Lung (tissue), 11 donors: ENCODE measurements at regions not wholly inside any gene's neighbourhood (a gene's known extent, or its start where the extent isn't known, plus 50 kb on each side); places are given as distances from the start of the nearest gene placed in this dataset.

Experiments
- ATAC-seq: fragments of 200-7000 bp; cut with Tn5 transposase; one replicate; pipeline ENCODE4 v1.9.1; 2020; ENCODE audit warnings: moderate number of reproducible peaks; ENCODE audit not compliant: insufficient read depth, low FRiP score
- DNase-seq, 3 donors: peaks; one replicate each; pipeline ENCODE4 v3.0.0-alpha.2; 2013 to 2017
- H3K27ac ChIP-seq, 2 donors: one replicate each; pipeline ENCODE4 v1.5.1; 2013; ENCODE audit warnings: mild to moderate bottlenecking in 2 of 2, moderate library complexity in 2 of 2, control low read depth in 1 of 2, inconsistent platforms in 1 of 2, low read depth in 1 of 2, low read length in 1 of 2
- H3K27me3 ChIP-seq, 3 donors: one replicate each; pipeline ENCODE4 v1.5.1; 2013; ENCODE audit warnings: low read length in 2 of 3; ENCODE audit not compliant: control insufficient read depth in 3 of 3, insufficient read depth in 3 of 3
- H3K36me3 ChIP-seq, 4 donors: one replicate each; pipeline ENCODE4 v1.5.1; 2013; ENCODE audit warnings: low read length in 4 of 4, mild to moderate bottlenecking in 1 of 4, moderate library complexity in 1 of 4; ENCODE audit not compliant: control insufficient read depth in 4 of 4, insufficient read depth in 4 of 4
- H3K4me1 ChIP-seq, 5 donors: one replicate each; pipeline ENCODE4 v1.5.1; 2013; ENCODE audit warnings: low read length in 5 of 5, mild to moderate bottlenecking in 2 of 5, moderate library complexity in 1 of 5; ENCODE audit not compliant: control insufficient read depth in 5 of 5, insufficient read depth in 5 of 5
- H3K4me3 ChIP-seq: one replicate; pipeline ENCODE4 v1.5.1; 2013; ENCODE audit warnings: mild to moderate bottlenecking, control low read depth, moderate library complexity
- H3K9ac ChIP-seq, 2 donors: one replicate each; pipeline ENCODE4 v1.5.1; 2013; ENCODE audit warnings: low read length in 2 of 2, control low read depth in 1 of 2; ENCODE audit not compliant: insufficient read depth in 1 of 2
- H3K9me3 ChIP-seq, 4 donors: one replicate each; pipeline ENCODE4 v1.5.1; 2013; ENCODE audit warnings: low read length in 3 of 4, mild to moderate bottlenecking in 1 of 4, moderate library complexity in 1 of 4; ENCODE audit not compliant: control insufficient read depth in 4 of 4, insufficient read depth in 3 of 4
- WGBS, 2 donors: extraction: QIAGEN DNeasy Blood & Tissue Kit; methylation state at CpG; one replicate each; pipeline ENCODE4 v1.1.7; 2013; 5-methylcytosine and 5-hydroxymethylcytosine counted together
- TF ChIP-seq, protein P1 (sequence below): IDR thresholded peaks from 2 replicates; pipeline ENCODE4 v1.5.1; 2012; ENCODE audit warnings: mild to moderate bottlenecking; ENCODE audit errors: control extremely low read depth, extremely low read depth
- donor health status: control.
- donor health status: control.
- donor health status: Bipolar disorder and iron deficiency.
- donor health status: healthy.
- donor health status: DM: yes; HTN: yes; CAD: no.

DNA sequence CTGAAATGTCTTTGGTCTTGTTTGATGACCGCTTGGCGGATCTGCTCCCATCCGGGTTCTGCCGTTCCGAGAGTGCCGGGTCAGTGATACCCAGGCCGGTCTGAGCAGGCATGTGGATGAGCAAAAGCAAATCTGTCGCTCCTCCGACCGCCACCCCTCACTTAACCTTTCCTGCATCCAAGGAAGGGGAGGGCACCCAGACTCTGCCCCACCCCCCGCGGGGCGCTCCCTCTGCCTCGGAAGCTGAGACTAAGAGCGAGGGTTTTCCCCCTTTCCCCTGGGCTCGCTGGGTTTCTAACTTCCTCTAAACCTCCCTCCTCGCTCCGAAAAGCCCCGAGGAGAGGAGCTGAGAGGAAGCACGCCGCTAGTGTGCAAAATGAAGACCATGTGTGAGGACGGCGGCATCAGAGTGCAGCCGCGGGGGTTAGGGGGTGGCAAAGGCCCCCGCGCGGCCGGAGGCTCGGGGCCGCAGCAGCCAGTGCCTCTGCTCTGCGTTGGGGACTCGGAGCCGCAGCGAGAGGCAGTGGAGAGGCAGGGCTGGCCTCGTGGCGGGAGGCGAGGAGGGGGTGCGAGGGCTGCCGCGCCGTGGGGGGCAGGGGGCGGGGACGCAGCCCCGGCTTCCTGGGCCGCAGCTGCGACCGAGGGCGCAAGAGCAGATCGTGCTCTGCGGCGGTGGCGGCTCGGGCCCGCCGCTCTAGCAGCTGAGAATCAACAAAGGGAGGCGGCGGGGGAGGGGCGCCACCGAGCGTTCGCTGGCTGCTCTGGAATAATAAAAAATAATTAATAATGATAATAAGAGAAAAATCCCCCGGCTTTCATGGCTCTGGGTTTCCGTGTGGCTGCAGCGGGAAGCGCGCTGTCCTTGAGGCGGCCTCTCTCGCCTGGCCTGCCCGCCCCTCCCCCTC is 55.8 kb upstream of the BCOR start:
- TF ChIP-seq, protein P1, sequence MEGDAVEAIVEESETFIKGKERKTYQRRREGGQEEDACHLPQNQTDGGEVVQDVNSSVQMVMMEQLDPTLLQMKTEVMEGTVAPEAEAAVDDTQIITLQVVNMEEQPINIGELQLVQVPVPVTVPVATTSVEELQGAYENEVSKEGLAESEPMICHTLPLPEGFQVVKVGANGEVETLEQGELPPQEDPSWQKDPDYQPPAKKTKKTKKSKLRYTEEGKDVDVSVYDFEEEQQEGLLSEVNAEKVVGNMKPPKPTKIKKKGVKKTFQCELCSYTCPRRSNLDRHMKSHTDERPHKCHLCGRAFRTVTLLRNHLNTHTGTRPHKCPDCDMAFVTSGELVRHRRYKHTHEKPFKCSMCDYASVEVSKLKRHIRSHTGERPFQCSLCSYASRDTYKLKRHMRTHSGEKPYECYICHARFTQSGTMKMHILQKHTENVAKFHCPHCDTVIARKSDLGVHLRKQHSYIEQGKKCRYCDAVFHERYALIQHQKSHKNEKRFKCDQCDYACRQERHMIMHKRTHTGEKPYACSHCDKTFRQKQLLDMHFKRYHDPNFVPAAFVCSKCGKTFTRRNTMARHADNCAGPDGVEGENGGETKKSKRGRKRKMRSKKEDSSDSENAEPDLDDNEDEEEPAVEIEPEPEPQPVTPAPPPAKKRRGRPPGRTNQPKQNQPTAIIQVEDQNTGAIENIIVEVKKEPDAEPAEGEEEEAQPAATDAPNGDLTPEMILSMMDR: no peak
- Histone ChIP-seq H3K27me3 (peaks cover 8 to 36% (median 29%) of the 10 kb centered on the region in 3 donors), H3K9me3 (peaks cover 0 to 2% (median 0%) of the 10 kb centered on the region in 4 donors), H3K4me1 (peaks cover 0 to 36% (median 7%) of the 10 kb centered on the region in 5 donors), H3K27ac (peak overlapping the region; percentile 26 to 76), H3K36me3 (no peaks in the 10 kb centered on the region), H3K4me3 (no peak overlapping the region), H3K9ac (no peak overlapping the region)
- DNase-seq (peak; percentile 77 to 83 (median 81)), ATAC-seq (peak; percentile 17)
- WGBS, 2 donors: 0 to 5% methylated on average over 16 to 70 of the region's 70 CpGs

DNA sequence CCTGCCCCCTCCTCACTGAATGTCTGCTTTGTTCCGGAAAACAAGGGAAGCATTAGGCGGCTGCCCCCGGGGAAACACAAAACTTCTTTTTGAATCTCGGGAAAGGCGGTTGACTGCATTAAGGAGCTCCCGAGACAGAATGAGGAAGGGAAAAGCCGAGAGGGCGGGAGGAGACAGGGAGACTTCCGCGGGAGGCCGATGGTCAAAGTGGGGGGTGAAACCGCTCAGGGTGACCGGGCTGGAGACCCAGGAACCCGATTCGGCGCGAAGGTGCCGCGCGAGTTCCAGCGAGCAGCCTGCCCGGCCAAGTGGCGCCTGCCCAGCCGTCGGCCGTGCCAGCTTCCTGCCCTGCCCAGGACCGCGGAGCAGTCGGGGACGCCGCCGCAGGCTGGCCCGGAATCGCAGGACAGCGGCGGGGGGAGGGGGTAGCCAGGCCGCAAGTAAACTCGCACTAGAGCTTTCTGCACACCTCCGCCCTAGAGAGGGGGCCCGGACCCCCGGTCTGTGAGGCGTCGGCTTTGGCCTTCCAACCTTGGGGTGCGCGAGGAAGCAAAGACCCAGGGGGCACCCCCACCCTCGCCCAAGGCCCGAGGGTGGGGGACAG is 55.1 kb upstream of the BCOR start:
- H3K4me3 ChIP-seq: peak overlapping the region; percentile 7
- peaks cover 0 to 2% (median 0%) of the 10 kb centered on the region in 4 donors for H3K9me3 ChIP-seq
- WGBS, 2 donors: 1 to 5% methylated on average over 24 to 47 of the region's 47 CpGs
- peak; percentile 7 for ATAC-seq
- DNase-seq: peak in 1 of 3 donors; percentile 46
- TF ChIP-seq, protein P1: no peak
- peak overlapping the region in 1 of 2 donors; percentile 76 for H3K27ac ChIP-seq
- no peak overlapping the region for H3K9ac ChIP-seq
- H3K36me3 ChIP-seq: no peaks in the 10 kb centered on the region
- peaks cover 10 to 33% (median 29%) of the 10 kb centered on the region in 3 donors for H3K27me3 ChIP-seq
- H3K4me1 ChIP-seq: peaks cover 0 to 42% (median 7%) of the 10 kb centered on the region in 5 donors

DNA sequence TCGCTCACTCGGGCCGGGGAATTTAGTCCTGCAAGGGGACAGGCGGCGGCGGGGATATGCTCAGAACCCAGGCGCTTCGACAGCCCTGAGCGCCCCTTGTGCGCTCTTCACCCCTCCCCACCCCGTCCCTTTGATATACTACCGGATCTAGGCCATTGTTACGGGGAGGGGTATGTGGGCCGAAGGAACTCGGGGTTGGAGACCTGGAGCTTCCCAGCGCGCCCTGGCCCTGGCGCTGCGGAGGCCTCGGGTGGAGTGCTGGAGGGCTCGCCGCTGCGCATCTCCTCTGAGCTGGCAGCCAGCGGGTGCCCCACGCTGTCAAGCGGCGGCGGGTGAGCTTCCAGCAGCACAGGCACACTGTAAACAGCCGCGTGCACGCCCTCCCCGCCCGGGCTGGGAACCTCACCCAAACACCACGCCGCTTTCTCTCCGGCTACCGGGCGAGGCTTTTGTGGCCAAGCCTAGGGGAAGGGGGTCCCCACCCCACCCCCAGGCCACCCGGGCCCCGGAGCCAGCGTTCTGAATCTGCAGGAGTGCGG is 54.5 kb upstream of the BCOR start:
- Histone ChIP-seq H3K27me3 (peaks cover 10 to 29% (median 27%) of the 10 kb centered on the region in 3 donors), H3K36me3 (no peaks in the 10 kb centered on the region), H3K4me1 (peaks cover 0 to 47% (median 7%) of the 10 kb centered on the region in 5 donors), H3K27ac (peak overlapping the region in 1 of 2 donors; percentile 76), H3K9ac (no peak overlapping the region), H3K4me3 (no peak overlapping the region), H3K9me3 (peaks cover 0 to 4% (median 0%) of the 10 kb centered on the region in 4 donors)
- TF ChIP-seq, protein P1: no peak
- DNase-seq (no peak), ATAC-seq (no peak)
- 2 to 15% methylated on average over 21 to 42 of the region's 42 CpGs for WGBS, 2 donors
